ENCODE measurements at regions not wholly inside any gene's neighbourhood (a gene's known extent, or its start where the extent isn't known, plus 50 kb on each side); places are given as distances from the start of the nearest gene placed in this dataset.
"Not testable (repeated sequence)": the region's sequence is repeated elsewhere in the genome, so short reads cannot be mapped to it uniquely, and the experiment has no call there.

DNA sequence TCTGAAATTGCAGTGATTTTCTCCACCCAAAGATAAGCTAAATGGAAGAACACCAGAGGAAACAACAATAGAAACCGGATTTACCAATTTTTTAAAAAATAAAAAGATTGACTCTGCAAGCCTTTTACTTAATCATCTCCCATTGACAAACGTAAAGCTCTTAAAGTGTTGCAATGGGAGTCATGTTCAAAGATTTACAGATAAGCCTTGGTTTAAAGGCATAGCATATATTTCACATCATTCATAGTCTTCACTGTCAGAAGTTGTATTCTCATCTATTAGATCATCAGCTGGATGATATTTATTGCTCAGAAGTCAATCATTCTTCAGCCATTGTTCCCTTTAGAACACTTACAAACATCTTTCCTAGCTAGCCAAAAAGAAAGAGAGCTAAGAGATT lies 397.6 kb downstream of the GBE1 start:
- no peak for DNase-seq

DNA sequence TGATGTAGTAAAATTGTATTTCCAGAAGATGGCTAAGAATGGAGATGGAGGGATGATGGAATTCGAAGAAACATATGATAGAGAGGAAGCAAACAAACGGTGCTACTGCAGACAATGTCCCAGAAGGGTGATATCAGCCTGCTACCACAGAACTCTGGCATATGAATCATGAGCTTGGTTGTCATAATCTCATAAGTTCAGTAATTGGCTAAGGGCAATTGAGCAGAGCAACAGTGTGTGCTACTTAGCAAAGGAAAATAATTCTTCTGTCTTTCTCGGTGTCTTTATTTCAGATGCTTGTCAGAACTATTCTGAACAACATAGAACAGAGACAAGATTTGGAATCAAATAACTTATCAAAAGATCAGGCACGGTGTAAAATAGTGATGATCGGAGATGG lies 407.3 kb downstream of the GBE1 start:
- DNase-seq: no peak

GRCh38 chr3:81352867-81353266 lies 408.6 kb downstream of the GBE1 start:
- no peak for DNase-seq

- DNase-seq: no peak
These were observed 411.6 kb downstream of the GBE1 start for GRCh38 chr3:81349816-81350340.

- peak; percentile 10 for DNase-seq
These were observed 422.2 kb downstream of the GBE1 start for GRCh38 chr3:81339040-81339845.

DNA sequence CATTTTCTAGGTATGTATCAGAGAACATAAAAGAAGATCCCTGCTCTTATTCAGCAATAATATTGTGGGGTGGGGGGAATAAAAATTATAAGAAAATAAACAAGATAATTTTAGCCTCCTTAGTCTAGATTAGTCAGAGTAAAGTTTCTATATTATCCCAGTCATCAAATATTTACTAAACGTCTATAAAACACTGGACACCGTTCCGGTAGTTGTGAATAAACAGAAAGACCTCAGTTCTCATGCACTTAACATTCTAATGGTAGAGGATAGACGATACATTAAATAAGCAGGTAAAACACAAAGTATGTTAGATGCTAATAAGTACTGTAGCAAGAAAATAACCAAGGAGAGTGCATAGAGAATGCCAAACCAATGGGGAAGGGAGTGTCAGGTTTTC lies 425.0 kb downstream of the GBE1 start:
- no peak for DNase-seq

DNA sequence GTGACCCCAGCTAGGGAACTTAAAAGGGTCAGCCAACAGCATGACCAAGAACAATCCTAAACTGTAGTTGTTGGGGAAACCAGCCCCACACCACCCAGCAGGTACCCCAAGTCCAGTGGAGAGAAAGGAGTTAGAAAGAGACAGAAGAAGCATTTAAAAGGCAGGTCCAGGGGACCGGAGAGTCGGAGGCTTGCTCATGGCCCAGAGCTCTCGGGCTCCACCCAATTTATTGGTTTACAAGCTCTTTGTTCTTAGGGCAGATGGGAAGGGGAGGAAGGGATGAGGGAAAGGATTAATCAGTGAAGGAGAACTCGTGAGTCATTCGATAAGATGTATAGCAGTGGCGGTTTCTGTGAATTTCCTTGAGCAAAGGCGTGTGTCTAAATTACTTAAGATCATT lies 431.6 kb downstream of the GBE1 start:
- DNase-seq: not testable (repeated sequence)

GRCh38 chr3:81326245-81326644 lies 435.2 kb downstream of the GBE1 start:
- no peak for DNase-seq

GRCh38 chr3:81320862-81321261 lies 440.6 kb downstream of the GBE1 start:
- DNase-seq: no peak

DNA sequence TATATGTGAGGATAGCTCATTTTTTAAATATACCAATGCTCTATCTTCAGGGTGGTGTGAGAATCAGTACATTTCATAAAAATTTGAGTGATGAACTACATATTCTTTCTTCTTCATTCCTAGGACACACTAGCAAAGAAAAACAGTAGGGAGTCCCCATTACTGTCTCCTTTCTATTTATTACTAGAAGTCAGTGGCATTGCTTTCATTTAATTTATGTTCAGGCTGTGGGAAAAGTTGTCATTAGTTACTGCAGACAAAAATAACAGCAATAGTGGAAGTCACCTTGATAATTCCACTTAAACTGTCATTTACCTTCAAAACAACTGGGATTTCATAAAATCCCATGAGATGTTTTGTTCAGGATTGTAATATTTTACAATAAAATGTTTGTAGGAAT lies 446.4 kb downstream of the GBE1 start:
- no peak for DNase-seq

GRCh38 chr3:81311321-81311720 lies 450.1 kb downstream of the GBE1 start:
- DNase-seq: no peak

GRCh38 chr3:81308306-81308705 lies 453.1 kb downstream of the GBE1 start:
- no peak for DNase-seq

GRCh38 chr3:81307221-81307620 lies 454.2 kb downstream of the GBE1 start:
- peak; percentile 8 for DNase-seq

- DNase-seq: no peak
These were observed 458.1 kb downstream of the GBE1 start for GRCh38 chr3:81303321-81303720.

DNA sequence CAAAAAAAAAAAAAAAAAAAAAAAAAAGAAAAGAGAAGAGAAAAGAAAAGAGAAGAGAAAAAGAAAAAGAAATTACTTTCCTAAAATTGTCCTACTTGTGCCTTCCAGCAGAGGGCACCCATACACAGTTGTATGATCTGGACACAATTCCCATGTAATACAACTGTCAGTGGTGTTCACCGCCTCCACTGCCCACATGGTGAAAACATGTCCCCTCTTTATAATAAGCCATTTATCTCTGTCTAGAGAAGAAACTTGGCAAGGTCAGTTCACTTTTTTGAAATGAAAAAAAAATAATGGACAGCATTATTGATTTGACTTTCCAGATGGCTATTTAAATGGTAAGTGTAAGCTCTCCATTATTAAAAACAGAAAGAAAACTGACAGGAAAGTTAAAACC lies 459.4 kb downstream of the GBE1 start:
- DNase-seq: peak; percentile 79

GRCh38 chr3:81301230-81301629 lies 460.2 kb downstream of the GBE1 start:
- no peak for DNase-seq

- DNase-seq: no peak
These were observed 461.0 kb downstream of the GBE1 start for GRCh38 chr3:81300324-81300927.

DNA sequence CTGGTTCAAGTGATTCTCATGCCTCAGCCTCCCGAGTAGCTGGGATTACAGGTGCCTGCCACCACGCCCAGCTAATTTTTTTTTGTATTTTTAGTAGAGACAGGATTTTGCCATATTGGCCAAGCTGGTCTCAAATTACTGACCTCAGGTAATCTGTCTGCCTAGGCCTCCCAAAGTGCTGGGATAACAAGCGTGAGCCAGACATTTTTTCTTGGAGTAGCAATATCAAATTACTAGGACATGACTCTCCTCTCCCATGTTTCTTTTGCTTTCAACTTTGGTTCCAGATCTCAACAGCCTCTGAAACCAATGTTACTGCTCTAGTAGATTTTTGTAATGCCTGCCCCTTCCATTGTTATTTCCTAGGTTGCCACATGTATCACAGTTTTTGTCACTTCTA lies 462.0 kb downstream of the GBE1 start:
- no peak for DNase-seq

DNA sequence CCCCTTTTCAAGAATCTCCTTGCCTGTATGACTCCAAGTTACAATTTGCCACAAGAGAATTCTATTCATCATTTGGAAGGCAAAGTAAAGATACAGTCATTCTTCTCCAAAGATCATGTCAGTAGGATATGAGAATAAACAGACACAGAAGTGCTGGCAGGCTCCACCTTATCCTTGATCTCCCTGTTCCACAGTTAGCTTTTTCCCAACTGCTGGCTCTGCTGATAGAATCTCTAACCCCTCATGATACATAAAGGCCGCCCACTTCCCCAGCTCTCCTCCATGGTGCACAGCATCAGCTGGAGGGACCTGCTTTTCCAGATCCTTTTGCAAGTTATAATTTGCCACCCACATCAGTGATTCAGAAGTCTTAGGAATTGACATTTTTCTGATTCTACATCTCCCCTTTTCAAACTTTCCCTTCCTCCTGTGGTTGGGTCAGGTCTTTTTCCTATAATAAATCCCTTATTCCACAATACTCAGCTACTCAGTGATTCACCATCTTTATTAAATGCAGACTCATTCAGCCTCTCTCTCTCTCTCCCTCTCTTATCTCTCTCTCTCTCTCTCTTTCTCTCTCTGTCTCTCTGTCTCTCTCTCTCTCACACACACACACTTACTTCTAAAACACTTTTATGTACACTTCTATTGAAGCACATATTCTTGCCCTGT lies 465.4 kb downstream of the GBE1 start:
- no peak for DNase-seq

- DNase-seq: no peak
These were observed 468.3 kb downstream of the GBE1 start for GRCh38 chr3:81293156-81293555.

GRCh38 chr3:81291586-81291985 lies 469.9 kb downstream of the GBE1 start:
- no peak for DNase-seq

DNA sequence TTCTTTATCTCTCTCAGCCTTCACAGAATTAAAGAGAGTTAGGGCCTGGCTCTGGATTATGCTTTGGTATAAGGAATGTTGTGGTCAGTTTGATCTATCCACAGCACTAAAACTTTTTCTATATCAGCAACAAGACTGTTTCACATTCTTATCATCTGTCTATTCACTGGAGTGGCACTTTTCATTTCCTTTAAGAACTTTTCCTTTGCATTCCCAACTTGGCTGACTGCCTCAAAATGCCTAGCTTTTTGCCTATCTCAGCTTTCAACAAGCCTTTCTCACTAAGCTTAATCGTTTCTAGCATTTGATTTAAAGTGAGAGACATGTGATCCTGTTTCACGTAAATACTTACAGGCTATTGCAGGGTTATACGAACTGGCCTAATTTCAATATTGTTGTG lies 471.8 kb downstream of the GBE1 start:
- DNase-seq: no peak

DNA sequence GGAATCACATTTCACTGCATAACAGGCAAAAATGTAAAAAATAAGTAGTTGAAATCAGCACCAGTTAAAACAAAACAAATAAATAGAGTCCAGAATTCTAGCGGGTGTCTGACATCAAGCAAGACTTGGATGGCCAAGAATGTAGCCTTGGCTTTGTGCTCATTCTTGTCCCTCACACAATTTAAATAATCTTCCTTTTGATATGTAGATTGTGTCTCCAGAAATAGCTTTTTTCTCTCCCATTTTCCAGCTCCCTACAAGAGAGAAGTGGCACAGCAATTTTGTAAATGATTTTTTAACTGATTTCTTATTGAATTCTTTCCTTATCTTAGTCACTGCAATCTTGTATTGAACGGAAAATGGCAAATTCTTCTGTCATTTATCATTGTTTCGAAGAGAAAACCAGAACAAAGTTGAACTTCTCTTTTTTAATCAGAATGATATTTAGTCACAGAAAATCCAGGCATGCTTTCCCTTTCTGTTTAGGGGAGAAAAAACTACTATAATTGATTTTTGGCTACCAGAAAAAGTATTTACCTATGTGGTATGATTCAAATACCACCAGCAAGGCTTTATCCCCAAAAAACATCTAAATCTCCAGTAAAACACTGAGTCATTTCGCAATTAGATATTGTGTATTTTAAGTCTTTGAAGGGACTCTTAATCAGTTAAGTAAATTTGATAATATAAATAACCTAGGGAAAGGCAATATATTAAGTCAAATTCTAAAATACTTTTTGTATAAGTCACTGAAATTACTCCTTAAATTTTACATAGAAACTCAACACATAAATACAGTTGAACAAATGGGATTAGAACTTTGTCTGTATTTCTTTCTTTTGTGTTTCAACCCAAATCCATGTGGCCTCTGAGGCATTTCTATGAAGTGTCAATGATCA lies 481.7 kb downstream of the GBE1 start:
- DNase-seq: no peak
